Coronary artery (tissue), 2 donors: ENCODE measurements at regions not wholly inside any gene's neighbourhood (a gene's known extent, or its start where the extent isn't known, plus 50 kb on each side); places are given as distances from the start of the nearest gene placed in this dataset.

ENCODE experiments used
- DNase-seq: peaks from one replicate; pipeline ENCODE4 v3.0.0-alpha.2; 2017; ENCODE audit warnings: low spot score
- H3K27ac ChIP-seq, 2 donors: fragments of 200-600 bp; sonication (generic); one replicate each; pipeline ENCODE4 v1.5.1; 2016 to 2019
- H3K4me3 ChIP-seq: fragments of 200-600 bp; sonication (generic); 2 replicates; pipeline ENCODE4 v1.5.1; 2016; ENCODE audit warnings: mild to moderate bottlenecking, moderate library complexity
- TF ChIP-seq, protein P1 (sequence below): fragments of 200-600 bp; sonication (generic); IDR thresholded peaks from one replicate; pipeline ENCODE4 v1.5.1; 2019; ENCODE audit warnings: antibody characterized with exemption

DNA sequence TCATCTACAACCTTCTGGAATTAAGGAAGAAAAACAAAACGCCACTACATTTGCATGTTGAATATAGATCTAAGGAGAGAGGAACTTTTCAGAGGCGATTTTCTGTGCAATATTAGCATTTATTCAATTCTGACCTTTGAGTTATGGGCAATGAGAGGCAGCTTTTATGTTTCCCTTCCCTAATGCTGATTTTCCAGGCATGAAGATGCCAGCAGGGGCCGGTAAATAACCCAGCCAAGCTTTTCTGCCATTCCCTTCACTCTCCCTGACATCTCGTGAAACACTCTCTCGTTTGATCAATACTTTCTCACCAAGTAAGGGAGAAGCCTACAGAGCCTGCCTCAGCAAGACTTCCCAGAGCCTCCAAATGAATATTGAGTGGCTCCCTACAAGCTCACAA, 470.5 kb upstream of the GOT2 start:
- TF ChIP-seq, protein P1, sequence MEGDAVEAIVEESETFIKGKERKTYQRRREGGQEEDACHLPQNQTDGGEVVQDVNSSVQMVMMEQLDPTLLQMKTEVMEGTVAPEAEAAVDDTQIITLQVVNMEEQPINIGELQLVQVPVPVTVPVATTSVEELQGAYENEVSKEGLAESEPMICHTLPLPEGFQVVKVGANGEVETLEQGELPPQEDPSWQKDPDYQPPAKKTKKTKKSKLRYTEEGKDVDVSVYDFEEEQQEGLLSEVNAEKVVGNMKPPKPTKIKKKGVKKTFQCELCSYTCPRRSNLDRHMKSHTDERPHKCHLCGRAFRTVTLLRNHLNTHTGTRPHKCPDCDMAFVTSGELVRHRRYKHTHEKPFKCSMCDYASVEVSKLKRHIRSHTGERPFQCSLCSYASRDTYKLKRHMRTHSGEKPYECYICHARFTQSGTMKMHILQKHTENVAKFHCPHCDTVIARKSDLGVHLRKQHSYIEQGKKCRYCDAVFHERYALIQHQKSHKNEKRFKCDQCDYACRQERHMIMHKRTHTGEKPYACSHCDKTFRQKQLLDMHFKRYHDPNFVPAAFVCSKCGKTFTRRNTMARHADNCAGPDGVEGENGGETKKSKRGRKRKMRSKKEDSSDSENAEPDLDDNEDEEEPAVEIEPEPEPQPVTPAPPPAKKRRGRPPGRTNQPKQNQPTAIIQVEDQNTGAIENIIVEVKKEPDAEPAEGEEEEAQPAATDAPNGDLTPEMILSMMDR, result no peak
- no peak for DNase-seq

DNA sequence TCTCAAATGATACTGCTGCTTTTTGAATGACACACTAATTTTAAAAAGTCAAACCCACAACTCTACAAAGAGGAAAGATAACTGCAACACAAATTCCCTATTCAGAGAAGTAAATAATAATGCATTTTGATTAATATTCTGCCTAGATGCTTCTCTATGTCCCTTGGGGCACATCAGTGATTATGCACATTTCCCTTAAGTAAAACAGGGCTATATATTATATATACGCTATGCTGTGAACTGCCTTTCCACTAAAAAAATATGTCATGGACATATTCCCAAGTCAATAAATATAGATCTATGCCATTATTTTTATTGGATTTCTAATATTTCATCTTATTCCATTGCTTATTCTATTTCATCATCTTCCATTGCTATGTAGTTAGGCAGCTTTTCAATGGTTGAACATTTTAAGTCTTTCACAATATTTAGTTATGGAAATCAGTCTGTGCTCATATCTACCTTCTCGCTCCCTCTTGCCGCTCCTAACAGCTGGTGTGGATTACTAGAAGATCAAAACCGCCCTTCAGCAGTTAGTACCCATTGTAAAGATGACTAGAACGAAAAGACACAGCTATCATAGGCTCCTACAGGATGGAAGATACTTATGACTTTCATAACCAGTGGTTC, 468.2 kb upstream of the GOT2 start:
- Histone ChIP-seq H3K27ac (no peak overlapping the region), H3K4me3 (no peak overlapping the region)
- DNase-seq, result no peak
- TF ChIP-seq, protein P1, result no peak

More for the DNA sequence above, 470.5 kb upstream of the GOT2 start:
- Histone ChIP-seq H3K27ac (no peak overlapping the region), H3K4me3 (no peak overlapping the region)

GRCh38 chr16:59201821-59202220, 467.7 kb upstream of the GOT2 start:
- Histone ChIP-seq H3K4me3 (no peak overlapping the region), H3K27ac (no peak overlapping the region)
- TF ChIP-seq, protein P1, result no peak
- DNase-seq, result no peak

- H3K27ac ChIP-seq, result no peak overlapping the region
- DNase-seq, result no peak
- H3K4me3 ChIP-seq, result no peak overlapping the region
- TF ChIP-seq, protein P1, result no peak
These were observed 467.0 kb upstream of the GOT2 start for GRCh38 chr16:59201160-59201559.

GRCh38 chr16:59198487-59198886, 464.4 kb upstream of the GOT2 start:
- Histone ChIP-seq H3K27ac (no peak overlapping the region), H3K4me3 (no peak overlapping the region)
- DNase-seq, result no peak
- TF ChIP-seq, protein P1, result no peak

DNA sequence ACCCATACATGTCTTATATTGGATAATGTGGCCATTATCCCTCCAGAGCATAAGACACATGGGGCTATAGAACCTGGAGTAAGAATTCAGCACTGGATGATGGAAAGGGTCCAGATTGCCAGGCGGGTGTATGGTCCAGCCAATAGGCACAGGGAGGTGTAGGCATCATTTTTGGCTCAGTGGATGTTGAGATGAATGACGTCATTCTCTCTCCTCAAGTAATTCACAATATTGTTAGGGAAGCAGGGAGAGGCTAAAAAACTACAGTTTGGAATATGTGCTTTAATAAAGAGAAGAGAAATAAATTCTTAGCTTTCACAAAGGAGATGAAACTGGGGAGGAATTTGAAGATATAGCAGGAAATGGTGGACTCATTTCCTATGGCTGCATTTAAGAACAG, 461.1 kb upstream of the GOT2 start:
- TF ChIP-seq, protein P1, result no peak
- H3K4me3 ChIP-seq, result no peak overlapping the region
- DNase-seq, result no peak
- H3K27ac ChIP-seq, result no peak overlapping the region

DNA sequence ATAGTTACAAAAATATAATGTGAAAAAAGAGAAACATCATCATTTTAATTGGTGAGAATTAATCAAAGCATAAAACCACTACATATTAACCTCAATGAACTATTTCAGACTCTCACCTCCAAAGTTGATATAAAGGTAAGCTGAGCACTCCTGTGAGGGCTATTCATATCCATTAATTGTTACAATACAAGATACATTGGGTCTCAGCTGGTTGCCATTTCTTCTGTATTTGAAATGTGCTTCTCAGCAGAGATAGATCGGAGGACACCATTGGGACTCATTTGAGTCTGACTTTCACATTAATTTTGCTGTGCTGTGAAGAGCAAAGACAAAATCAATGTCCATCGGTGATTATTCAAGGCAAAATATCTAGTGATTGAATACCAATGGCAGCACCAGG, 459.5 kb upstream of the GOT2 start:
- TF ChIP-seq, protein P1, result no peak
- H3K4me3 ChIP-seq, result no peak overlapping the region
- no peak for DNase-seq
- H3K27ac ChIP-seq, result no peak overlapping the region
